ENCODE measurements at regions not wholly inside any gene's neighbourhood (a gene's known extent, or its start where the extent isn't known, plus 50 kb on each side); places are given as distances from the start of the nearest gene placed in this dataset.

DNA sequence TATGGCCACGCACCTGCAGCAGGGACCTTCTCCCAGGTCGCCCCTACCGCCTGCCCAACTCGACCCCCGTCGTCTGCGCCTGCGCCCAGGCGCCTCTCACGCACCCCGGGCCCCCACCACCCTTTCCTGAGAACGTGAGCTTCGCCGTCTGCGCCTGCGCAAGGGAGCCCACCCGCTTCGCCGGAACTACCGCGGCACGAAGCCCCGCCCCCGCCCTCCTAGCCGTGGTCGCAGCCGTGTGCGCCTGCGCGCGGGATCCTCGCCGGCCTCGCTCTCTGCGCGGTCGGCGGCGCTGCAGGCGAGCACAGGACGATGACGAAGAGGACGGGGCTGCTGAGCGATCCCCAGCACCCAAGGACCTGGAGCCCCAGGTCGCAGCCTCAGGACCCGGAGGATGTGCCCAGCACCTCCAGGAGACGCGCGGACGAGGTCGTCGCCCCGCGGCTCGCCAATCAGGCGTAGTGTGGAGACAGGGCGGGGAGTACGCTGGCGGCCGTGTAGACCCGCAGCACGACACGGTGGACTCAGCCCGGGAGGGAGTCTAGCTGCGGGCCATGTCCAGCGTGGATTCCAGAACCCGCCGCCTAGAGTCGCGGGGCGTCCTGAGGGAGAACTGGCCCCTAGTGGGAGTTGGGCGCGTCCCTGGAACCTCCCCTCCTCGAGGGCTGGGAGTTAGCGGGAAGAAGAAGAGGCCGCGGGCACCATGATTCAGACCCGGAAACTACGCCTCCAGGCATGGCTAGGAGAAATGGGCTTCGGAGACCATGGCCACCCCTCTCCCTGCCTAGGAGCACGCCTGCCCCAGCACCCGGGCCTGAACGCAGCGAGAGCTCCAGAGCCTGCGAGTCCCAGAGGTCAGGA lies 1120.8 kb upstream of the TMEM132C start:
- Histone ChIP-seq H2AFZ (ENCODE audit: low read length) (no peak overlapping the region), H3K79me2 (ENCODE audit: insufficient read depth, low read depth, low read length) (no peaks in the 10 kb centered on the region), H3K27ac (ENCODE audit: low read depth, low read length, poor library complexity, severe bottlenecking) (no peak overlapping the region), H3K9me3 (ENCODE audit: low read length) (no peaks in the 10 kb centered on the region), H3K9me2 (ENCODE audit: insufficient read depth, low read length) (no peaks in the 10 kb centered on the region), H4K20me1 (ENCODE audit: insufficient read depth, low read length) (no peaks in the 10 kb centered on the region), H3K36me3 (ENCODE audit: insufficient read depth, low read length) (no peaks in the 10 kb centered on the region), H3K4me2 (ENCODE audit: low read length) (no peak overlapping the region), H3K4me1 (ENCODE audit: insufficient read depth, low read length, poor library complexity, severe bottlenecking) (no peaks in the 10 kb centered on the region), H3K4me3 (ENCODE audit: low read depth, low read length, poor library complexity, severe bottlenecking) (no peak overlapping the region)
- intact Hi-C loops (cut with micrococcal nuclease; ENCODE audit: unreplicated experiment): no loop called here
- CTCF ChIA-PET (ENCODE audit: unreplicated experiment): no interaction called here
- no TSS peak for BruUV-seq (replicated peaks)
- POLR2A ChIA-PET: no interaction called here
- no peak for TF ChIP-seq CTCF (conservative IDR thresholded peaks at IDR 0.05; ENCODE audit: low read length)
- TF ChIP-seq EZH2phosphoT487 (IDR thresholded peaks at IDR 0.05; ENCODE audit: borderline replicate concordance, low read depth, low read length): no peak
- no peak for DNase-seq (ENCODE audit: low spot score)

DNA sequence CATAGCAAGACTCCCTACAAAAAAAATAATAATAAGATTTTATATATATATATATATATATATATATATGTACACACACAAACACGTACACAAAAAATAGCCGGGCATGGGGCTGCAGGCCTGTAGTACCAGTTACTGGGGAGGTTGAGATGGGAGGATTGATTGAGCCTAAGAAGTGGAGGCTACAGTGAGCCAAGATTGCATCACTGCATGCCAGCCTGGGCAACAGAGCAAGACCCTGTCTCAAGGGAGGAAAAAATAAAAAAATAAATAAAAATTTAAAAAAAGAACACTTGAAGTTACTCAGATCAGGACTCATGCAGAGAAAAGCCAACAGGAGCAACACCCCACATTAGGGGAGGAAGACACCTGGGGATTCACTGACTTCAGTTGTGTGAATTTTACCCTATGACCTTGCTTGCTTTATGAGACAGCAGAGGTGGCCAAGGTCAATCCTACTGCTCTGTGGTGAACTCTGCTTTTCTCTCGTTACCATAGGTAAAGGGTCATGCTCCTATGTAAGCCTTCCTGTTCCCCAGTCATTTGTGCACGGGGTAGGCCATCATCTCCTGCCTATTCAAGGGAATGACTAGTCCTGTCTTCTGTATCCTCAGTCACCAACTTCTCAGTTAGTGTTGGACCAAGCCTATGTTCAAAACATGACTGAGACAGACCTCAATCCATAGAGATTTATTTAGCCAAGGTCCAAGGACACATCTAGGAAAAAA lies 1119.8 kb upstream of the TMEM132C start:
- TF ChIP-seq EZH2phosphoT487 (IDR thresholded peaks at IDR 0.05; ENCODE audit: borderline replicate concordance, low read depth, low read length): no peak
- no peak for TF ChIP-seq CTCF (conservative IDR thresholded peaks at IDR 0.05; ENCODE audit: low read length)
- no peak for DNase-seq (ENCODE audit: low spot score)
- Histone ChIP-seq H3K36me3 (ENCODE audit: insufficient read depth, low read length) (no peaks in the 10 kb centered on the region), H4K20me1 (ENCODE audit: insufficient read depth, low read length) (no peaks in the 10 kb centered on the region), H3K4me1 (ENCODE audit: insufficient read depth, low read length, poor library complexity, severe bottlenecking) (no peaks in the 10 kb centered on the region), H3K27ac (ENCODE audit: low read depth, low read length, poor library complexity, severe bottlenecking) (no peak overlapping the region), H3K9me3 (ENCODE audit: low read length) (no peaks in the 10 kb centered on the region), H3K4me2 (ENCODE audit: low read length) (no peak overlapping the region), H3K9me2 (ENCODE audit: insufficient read depth, low read length) (no peaks in the 10 kb centered on the region), H3K4me3 (ENCODE audit: low read depth, low read length, poor library complexity, severe bottlenecking) (no peak overlapping the region), H3K79me2 (ENCODE audit: insufficient read depth, low read depth, low read length) (no peaks in the 10 kb centered on the region), H2AFZ (ENCODE audit: low read length) (no peak overlapping the region)
- no TSS peak for BruUV-seq (replicated peaks)
- ChIA-PET CTCF (ENCODE audit: unreplicated experiment) (no interaction called here), POLR2A (no interaction called here)
- intact Hi-C loops (cut with micrococcal nuclease; ENCODE audit: unreplicated experiment): no loop called here

GRCh38 chr12:127147724-127148123 lies 1119.2 kb upstream of the TMEM132C start:
- no peak overlapping the region for H3K4me3 ChIP-seq (ENCODE audit: low read depth, low read length, poor library complexity, severe bottlenecking)
- ChIA-PET CTCF (ENCODE audit: unreplicated experiment) (no interaction called here), POLR2A (interaction anchor here (0.5 kb wide), 1 partner anchor 686 kb away, joined by 3 read pairs; no protein-coding TSS in a partner anchor)
- no peaks in the 10 kb centered on the region for H3K9me2 ChIP-seq (ENCODE audit: insufficient read depth, low read length)
- H3K9me3 ChIP-seq (ENCODE audit: low read length): no peaks in the 10 kb centered on the region
- no peak overlapping the region for H3K4me2 ChIP-seq (ENCODE audit: low read length)
- TF ChIP-seq EZH2phosphoT487 (IDR thresholded peaks at IDR 0.05; ENCODE audit: borderline replicate concordance, low read depth, low read length): no peak
- TF ChIP-seq CTCF (conservative IDR thresholded peaks at IDR 0.05; ENCODE audit: low read length): no peak
- no peaks in the 10 kb centered on the region for H3K36me3 ChIP-seq (ENCODE audit: insufficient read depth, low read length)
- no peak overlapping the region for H2AFZ ChIP-seq (ENCODE audit: low read length)
- no peaks in the 10 kb centered on the region for H3K4me1 ChIP-seq (ENCODE audit: insufficient read depth, low read length, poor library complexity, severe bottlenecking)
- H4K20me1 ChIP-seq (ENCODE audit: insufficient read depth, low read length): no peaks in the 10 kb centered on the region
- no peaks in the 10 kb centered on the region for H3K79me2 ChIP-seq (ENCODE audit: insufficient read depth, low read depth, low read length)
- DNase-seq (ENCODE audit: low spot score): no peak
- no TSS peak for BruUV-seq (replicated peaks)
- no peak overlapping the region for H3K27ac ChIP-seq (ENCODE audit: low read depth, low read length, poor library complexity, severe bottlenecking)
- intact Hi-C loops (cut with micrococcal nuclease; ENCODE audit: unreplicated experiment): no loop called here
